ENCODE measurements at regions not wholly inside any gene's neighbourhood (a gene's known extent, or its start where the extent isn't known, plus 50 kb on each side); places are given as distances from the start of the nearest gene placed in this dataset.

- TF ChIP-seq CTCF (conservative IDR thresholded peaks at IDR 0.05), result no peak
- TF ChIP-seq ZFX (IDR thresholded peaks at IDR 0.05), result no peak
Measured at GRCh38 chr6:167701010-167701409, 125.7 kb upstream of the AFDN start.
